SIG-M5 (cell line): ENCODE measurements at regions not wholly inside any gene's neighbourhood (a gene's known extent, or its start where the extent isn't known, plus 50 kb on each side); places are given as distances from the start of the nearest gene placed in this dataset.

Experiments
- DNase-seq: peaks from one replicate; lab custom pipeline; 2025; lab: John Stamatoyannopoulos, UW

GRCh38 chr15:69737916-69738315, 285.3 kb downstream of the RPLP1 start:
- no peak for DNase-seq

GRCh38 chr15:69740684-69741083, 288.1 kb downstream of the RPLP1 start:
- no peak for DNase-seq

GRCh38 chr15:69742361-69742760, 289.7 kb downstream of the RPLP1 start:
- DNase-seq = no peak

GRCh38 chr15:69743091-69743490, 290.5 kb downstream of the RPLP1 start:
- no peak for DNase-seq

- DNase-seq = no peak
Observed at GRCh38 chr15:69744391-69745162, 292.0 kb downstream of the RPLP1 start.

- DNase-seq = no peak
Observed at GRCh38 chr15:69747193-69747592, 294.6 kb downstream of the RPLP1 start.

GRCh38 chr15:69748131-69748530, 295.5 kb downstream of the RPLP1 start:
- DNase-seq = no peak

GRCh38 chr15:69748576-69749185, 296.1 kb downstream of the RPLP1 start:
- DNase-seq = no peak

GRCh38 chr15:69749274-69749673, 296.7 kb downstream of the RPLP1 start:
- DNase-seq = no peak

GRCh38 chr15:69749797-69750196, 297.2 kb downstream of the RPLP1 start:
- no peak for DNase-seq

- DNase-seq = no peak
Observed at GRCh38 chr15:69750253-69750652, 297.6 kb downstream of the RPLP1 start.

- DNase-seq = no peak
Observed at GRCh38 chr15:69751147-69751546, 298.5 kb downstream of the RPLP1 start.

GRCh38 chr15:69751566-69751965, 298.9 kb downstream of the RPLP1 start:
- no peak for DNase-seq

- DNase-seq = no peak
Observed at GRCh38 chr15:69753867-69754266, 301.2 kb downstream of the RPLP1 start.

GRCh38 chr15:69754313-69754712, 301.7 kb downstream of the RPLP1 start:
- no peak for DNase-seq

- no peak for DNase-seq
Observed at GRCh38 chr15:69755551-69756310, 303.1 kb downstream of the RPLP1 start.

GRCh38 chr15:69756440-69756839, 303.8 kb downstream of the RPLP1 start:
- DNase-seq = no peak

- no peak for DNase-seq
Observed at GRCh38 chr15:69757186-69757585, 304.6 kb downstream of the RPLP1 start.

- no peak for DNase-seq
Observed at GRCh38 chr15:69758291-69758771, 305.7 kb downstream of the RPLP1 start.

GRCh38 chr15:69758810-69759790, 306.5 kb downstream of the RPLP1 start:
- DNase-seq = peak; percentile 82

GRCh38 chr15:69760258-69760845, 307.7 kb downstream of the RPLP1 start:
- DNase-seq = peak; percentile 81
